ENCODE measurements at regions not wholly inside any gene's neighbourhood (a gene's known extent, or its start where the extent isn't known, plus 50 kb on each side); places are given as distances from the start of the nearest gene placed in this dataset.

- intact Hi-C loops (cut with DNase I; ENCODE audit: low total_unique reads) = no loop called here
- H3K4me3 ChIP-seq = no peak overlapping the region
Observed at GRCh38 chr4:24114919-24115500, 225.2 kb upstream of the PPARGC1A start.

GRCh38 chr4:24114444-24114843 lies 224.6 kb upstream of the PPARGC1A start:
- no peak overlapping the region for H3K27ac ChIP-seq
- no peaks in the 10 kb centered on the region for H3K9me3 ChIP-seq
- no peaks in the 10 kb centered on the region for H3K36me3 ChIP-seq
- H3K27me3 ChIP-seq = no peaks in the 10 kb centered on the region
- intact Hi-C loops (cut with DNase I; ENCODE audit: low total_unique reads) = no loop called here
- ATAC-seq (no peak), DNase-seq (no peak)
- peaks cover 3 to 7% of the 10 kb centered on the region in 2 donors for H3K4me1 ChIP-seq
- TF ChIP-seq POLR2A (IDR thresholded peaks at IDR 0.05) (no peak), CTCF (IDR thresholded peaks at IDR 0.05 in 4 of 5, conservative IDR thresholded peaks at IDR 0.05 in 1 of 5) (no peak)
- in situ Hi-C loops (cut with MboI; ENCODE audit: low sequenced_read_pairs in 4 of 4) = no loop called here
- no peak overlapping the region for H3K4me3 ChIP-seq

More at GRCh38 chr4:24114919-24115500, 225.2 kb upstream of the PPARGC1A start:
- ATAC-seq (no peak), DNase-seq (no peak)
- in situ Hi-C loops (cut with MboI; ENCODE audit: low sequenced_read_pairs in 4 of 4) = no loop called here
- H3K27ac ChIP-seq = no peak overlapping the region
- H3K4me1 ChIP-seq = peaks cover 3 to 7% of the 10 kb centered on the region in 2 donors
- H3K36me3 ChIP-seq = no peaks in the 10 kb centered on the region
- no peak for TF ChIP-seq POLR2A (IDR thresholded peaks at IDR 0.05)
- TF ChIP-seq CTCF (IDR thresholded peaks at IDR 0.05 in 4 of 5, conservative IDR thresholded peaks at IDR 0.05 in 1 of 5) = no peak
- H3K9me3 ChIP-seq = no peaks in the 10 kb centered on the region
- no peaks in the 10 kb centered on the region for H3K27me3 ChIP-seq

GRCh38 chr4:24112466-24112865 lies 222.6 kb upstream of the PPARGC1A start:
- Histone ChIP-seq H3K27ac (no peak overlapping the region), H3K4me3 (no peak overlapping the region), H3K36me3 (no peaks in the 10 kb centered on the region), H3K27me3 (no peaks in the 10 kb centered on the region), H3K9me3 (no peaks in the 10 kb centered on the region), H3K4me1 (no peaks in the 10 kb centered on the region)
- ATAC-seq (no peak), DNase-seq (no peak)
- in situ Hi-C loops (cut with MboI; ENCODE audit: low sequenced_read_pairs in 4 of 4) (no loop called here), intact Hi-C loops (cut with DNase I; ENCODE audit: low total_unique reads) (no loop called here)
- TF ChIP-seq POLR2A (IDR thresholded peaks at IDR 0.05) = no peak

GRCh38 chr4:24108567-24108966 lies 218.7 kb upstream of the PPARGC1A start:
- no peak for ATAC-seq
- TF ChIP-seq POLR2A (IDR thresholded peaks at IDR 0.05) = no peak
- TF ChIP-seq CTCF (IDR thresholded peaks at IDR 0.05 in 4 of 5, conservative IDR thresholded peaks at IDR 0.05 in 1 of 5) = no peak
- in situ Hi-C loops (cut with MboI; ENCODE audit: low sequenced_read_pairs in 4 of 4) = no loop called here

GRCh38 chr4:24105327-24106038 lies 215.6 kb upstream of the PPARGC1A start:
- Histone ChIP-seq H3K9me3 (no peaks in the 10 kb centered on the region), H3K27me3 (no peaks in the 10 kb centered on the region), H3K27ac (peak overlapping the region; percentile 3 to 47 (median 14)), H3K4me3 (no peak overlapping the region), H3K36me3 (no peaks in the 10 kb centered on the region), H3K4me1 (peaks cover 22 to 27% of the 10 kb centered on the region in 2 donors)
- intact Hi-C loops (cut with DNase I; ENCODE audit: low total_unique reads) (loop anchor here (10.0 kb wide), 1 partner anchor 309 kb away; no protein-coding TSS in a partner anchor), in situ Hi-C loops (cut with MboI; ENCODE audit: low sequenced_read_pairs in 4 of 4) (no loop called here)
- no peak for TF ChIP-seq CTCF (IDR thresholded peaks at IDR 0.05 in 4 of 5, conservative IDR thresholded peaks at IDR 0.05 in 1 of 5)
- TF ChIP-seq POLR2A (IDR thresholded peaks at IDR 0.05) = no peak
- DNase-seq = peak; percentile 20 to 25
- peak; percentile 74 to 94 for ATAC-seq

More at GRCh38 chr4:24108567-24108966, 218.7 kb upstream of the PPARGC1A start:
- H3K4me1 ChIP-seq = peaks cover 18 to 22% of the 10 kb centered on the region in 2 donors
- H3K36me3 ChIP-seq = no peaks in the 10 kb centered on the region
- no peak overlapping the region for H3K27ac ChIP-seq
- intact Hi-C loops (cut with DNase I; ENCODE audit: low total_unique reads) = loop anchor here (10.0 kb wide), 1 partner anchor 306 kb away; no protein-coding TSS in a partner anchor
- no peaks in the 10 kb centered on the region for H3K9me3 ChIP-seq
- no peak for DNase-seq
- H3K27me3 ChIP-seq = no peaks in the 10 kb centered on the region
- no peak overlapping the region for H3K4me3 ChIP-seq
